IPS DF 6.9 (cell line): ENCODE measurements at regions not wholly inside any gene's neighbourhood (a gene's known extent, or its start where the extent isn't known, plus 50 kb on each side); places are given as distances from the start of the nearest gene placed in this dataset.

ENCODE experiments used
- DNase-seq: peaks from one replicate; pipeline ENCODE4 v3.0.0-alpha.2; 2013; ENCODE audit warnings: low read depth, low spot score
- H3K27ac ChIP-seq: one replicate; pipeline ENCODE4 v1.5.1; 2013; ENCODE audit warnings: low read length, control low read depth
- H3K27me3 ChIP-seq: 2 replicates; pipeline ENCODE4 v1.6.1; 2013; ENCODE audit warnings: mild to moderate bottlenecking, low read length; ENCODE audit not compliant: control insufficient read depth, insufficient read depth
- H3K36me3 ChIP-seq: 2 replicates; pipeline ENCODE4 v1.6.1; 2013; ENCODE audit warnings: low read length; ENCODE audit not compliant: control insufficient read depth, insufficient read depth
- H3K4me1 ChIP-seq: 2 replicates; pipeline ENCODE4 v1.6.1; 2013; ENCODE audit warnings: low read length; ENCODE audit not compliant: control insufficient read depth, insufficient read depth
- H3K4me3 ChIP-seq: 2 replicates; pipeline ENCODE4 v1.5.1; 2013; ENCODE audit warnings: mild to moderate bottlenecking, low read length
- H3K9me3 ChIP-seq: 2 replicates; pipeline ENCODE4 v1.6.1; 2013; ENCODE audit warnings: low read length, inconsistent platforms; ENCODE audit not compliant: control insufficient read depth, insufficient read depth
- whole genome bisulfite sequencing: extraction: QIAGEN DNeasy Blood & Tissue Kit; methylation state at CpG from one replicate; pipeline ENCODE4 v1.1.7; 2013; ENCODE audit warnings: mixed read lengths, missing lambda C conversion rate; ENCODE audit not compliant: insufficient read length, insufficient coverage; 5-methylcytosine and 5-hydroxymethylcytosine counted together

DNA sequence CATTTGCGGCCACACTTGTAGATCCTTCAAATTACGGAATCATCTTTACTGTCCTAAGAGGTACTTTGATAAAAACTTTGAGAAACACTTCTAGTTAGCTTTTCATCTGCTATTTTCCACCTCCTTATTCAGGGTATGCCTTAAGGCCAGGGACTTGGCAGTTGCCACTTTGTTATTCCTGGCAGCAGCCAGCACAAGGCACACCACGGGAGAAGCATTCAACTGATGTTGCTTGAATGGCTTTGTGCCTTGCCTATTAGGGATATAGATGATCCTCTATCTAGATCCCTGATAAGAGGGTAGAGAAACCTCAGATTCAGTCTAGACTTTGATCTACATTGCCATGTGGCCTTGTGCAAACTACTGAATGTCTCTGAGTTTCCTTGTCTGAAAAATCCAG is 70.3 kb upstream of the EPHA4 start:
- H3K27ac ChIP-seq: no peak overlapping the region
- no peaks in the 10 kb centered on the region for H3K36me3 ChIP-seq
- no peak for DNase-seq
- no peaks in the 10 kb centered on the region for H3K27me3 ChIP-seq
- no CpG with 5 or more reads among the region's 3 CpGs for WGBS
- no peaks in the 10 kb centered on the region for H3K4me1 ChIP-seq
- H3K9me3 ChIP-seq: no peaks in the 10 kb centered on the region
- no peak overlapping the region for H3K4me3 ChIP-seq

DNA sequence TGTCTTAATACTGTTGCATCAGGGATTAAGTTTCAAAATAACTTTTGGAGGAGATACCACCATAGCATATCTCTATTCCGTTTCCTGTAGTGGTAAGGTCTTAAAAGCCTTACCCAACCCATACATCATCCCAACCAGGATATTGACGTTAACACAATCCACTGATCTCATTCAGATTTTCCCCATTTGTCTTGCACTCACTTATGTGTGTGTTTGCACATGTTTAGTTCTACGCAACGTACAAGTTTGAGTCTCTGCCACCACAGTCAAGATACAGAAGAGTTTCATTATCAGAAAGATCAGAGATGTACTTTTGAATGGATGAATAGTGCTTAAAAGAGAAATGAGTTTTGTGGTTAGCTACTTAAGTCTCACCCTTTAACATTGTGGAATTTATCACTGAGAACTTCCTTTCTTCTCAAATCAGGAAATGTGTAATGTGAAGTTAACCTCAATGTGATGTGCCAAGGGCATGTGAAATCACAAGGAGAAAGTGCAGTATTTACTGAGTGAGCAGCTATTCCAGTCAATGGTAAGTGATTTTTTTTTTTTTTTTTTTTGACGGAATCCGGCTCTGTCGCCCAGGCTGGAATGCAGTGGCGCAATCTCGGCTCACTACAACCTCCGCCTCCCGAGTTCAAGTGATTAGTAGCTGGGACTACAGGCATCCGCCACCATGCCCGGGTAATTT is 69.2 kb upstream of the EPHA4 start:
- Histone ChIP-seq H3K4me3 (no peak overlapping the region), H3K27me3 (no peaks in the 10 kb centered on the region), H3K36me3 (no peaks in the 10 kb centered on the region), H3K9me3 (no peaks in the 10 kb centered on the region), H3K27ac (no peak overlapping the region), H3K4me1 (no peaks in the 10 kb centered on the region)
- WGBS: no CpG with 5 or more reads among the region's 13 CpGs
- no peak for DNase-seq

DNA sequence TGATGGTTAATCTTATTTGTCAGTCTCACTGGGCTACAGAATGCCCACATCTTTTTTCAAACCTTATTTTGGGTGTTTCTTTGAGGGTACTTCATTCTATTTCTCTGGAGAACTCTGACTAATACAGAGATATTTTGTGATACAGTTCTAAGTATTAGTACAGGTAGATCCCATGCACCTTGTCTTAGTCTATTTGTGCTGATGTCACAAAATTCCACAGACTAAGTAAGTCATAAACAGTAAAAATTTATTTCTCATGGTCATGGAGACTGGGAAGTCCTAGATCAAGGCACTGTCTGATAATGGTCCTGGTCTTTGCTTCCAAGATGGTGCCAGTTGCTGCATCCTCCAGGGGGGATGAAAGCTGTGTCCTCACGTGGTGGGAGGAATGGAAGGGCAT is 68.6 kb upstream of the EPHA4 start:
- no peak for DNase-seq
- Histone ChIP-seq H3K4me1 (no peaks in the 10 kb centered on the region), H3K27me3 (no peaks in the 10 kb centered on the region), H3K9me3 (no peaks in the 10 kb centered on the region), H3K36me3 (no peaks in the 10 kb centered on the region), H3K4me3 (no peak overlapping the region), H3K27ac (no peak overlapping the region)
- no CpG with 5 or more reads among the region's 1 CpG for WGBS

DNA sequence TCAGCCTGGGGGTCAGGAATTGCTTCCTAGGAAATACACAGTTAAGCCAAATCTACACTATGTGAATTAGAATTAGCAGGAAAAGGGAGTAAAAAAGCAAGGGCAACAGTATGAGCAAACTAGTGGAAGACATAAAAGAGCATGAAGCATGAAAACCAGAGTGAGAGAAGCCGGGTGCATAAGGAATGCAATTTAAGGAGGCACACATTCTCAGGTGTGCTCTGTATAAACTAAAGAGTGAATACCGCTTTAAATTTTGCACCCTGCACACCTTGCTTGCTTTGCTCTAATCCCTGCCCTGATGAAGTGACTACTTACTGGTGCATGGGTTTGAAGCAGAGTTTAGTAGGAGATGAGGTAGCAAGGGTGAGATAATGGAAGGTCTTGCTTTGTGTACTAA is 65.7 kb upstream of the EPHA4 start:
- DNase-seq: no peak
- no peak overlapping the region for H3K4me3 ChIP-seq
- no CpG with 5 or more reads among the region's 2 CpGs for WGBS
- no peaks in the 10 kb centered on the region for H3K36me3 ChIP-seq
- H3K27me3 ChIP-seq: no peaks in the 10 kb centered on the region
- H3K4me1 ChIP-seq: no peaks in the 10 kb centered on the region
- no peak overlapping the region for H3K27ac ChIP-seq
- H3K9me3 ChIP-seq: no peaks in the 10 kb centered on the region

DNA sequence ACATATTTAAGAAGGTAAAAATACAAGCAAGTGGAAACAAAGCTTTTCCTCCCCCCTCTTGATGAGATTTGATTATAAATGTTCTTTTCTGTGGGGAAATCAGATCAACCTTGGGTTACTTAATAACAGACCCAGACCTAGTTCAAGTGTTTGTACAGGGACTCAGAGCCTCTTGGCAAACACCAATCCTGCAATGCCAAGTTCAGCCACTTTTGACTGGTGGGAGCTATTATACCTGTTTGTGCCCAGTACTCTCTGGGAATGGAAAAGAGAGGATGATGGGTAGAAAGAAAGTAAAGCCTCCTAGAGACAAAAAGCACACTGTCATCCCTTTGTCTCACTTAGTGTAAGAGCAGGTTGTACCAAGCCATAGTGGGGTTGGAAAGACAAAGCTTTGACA is 63.8 kb upstream of the EPHA4 start:
- Histone ChIP-seq H3K9me3 (no peaks in the 10 kb centered on the region), H3K4me3 (no peak overlapping the region), H3K36me3 (no peaks in the 10 kb centered on the region), H3K27ac (no peak overlapping the region), H3K4me1 (no peaks in the 10 kb centered on the region), H3K27me3 (no peaks in the 10 kb centered on the region)
- no peak for DNase-seq

DNA sequence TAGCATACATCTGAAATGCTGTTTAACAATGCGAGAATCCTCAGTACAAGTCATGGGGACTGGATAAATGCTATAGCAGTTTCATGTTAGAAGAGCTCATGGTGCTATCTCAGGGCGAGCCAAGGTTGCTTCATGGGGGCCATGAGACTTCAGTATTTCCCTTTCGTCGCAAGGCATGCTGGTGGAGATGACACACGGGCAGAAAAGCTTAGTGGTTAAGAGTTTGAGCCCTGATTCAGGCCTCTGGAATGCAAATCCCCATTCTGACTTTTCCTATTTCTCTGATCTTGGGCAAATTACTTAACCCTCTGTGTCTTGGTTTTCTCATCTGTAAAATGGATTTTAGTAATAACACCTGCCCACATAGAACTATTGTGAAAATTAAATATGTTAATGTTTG is 57.4 kb upstream of the EPHA4 start:
- Histone ChIP-seq H3K4me3 (no peak overlapping the region), H3K27ac (no peak overlapping the region), H3K27me3 (no peaks in the 10 kb centered on the region), H3K4me1 (no peaks in the 10 kb centered on the region), H3K36me3 (no peaks in the 10 kb centered on the region), H3K9me3 (no peaks in the 10 kb centered on the region)
- WGBS: no CpG with 5 or more reads among the region's 5 CpGs
- DNase-seq: no peak

DNA sequence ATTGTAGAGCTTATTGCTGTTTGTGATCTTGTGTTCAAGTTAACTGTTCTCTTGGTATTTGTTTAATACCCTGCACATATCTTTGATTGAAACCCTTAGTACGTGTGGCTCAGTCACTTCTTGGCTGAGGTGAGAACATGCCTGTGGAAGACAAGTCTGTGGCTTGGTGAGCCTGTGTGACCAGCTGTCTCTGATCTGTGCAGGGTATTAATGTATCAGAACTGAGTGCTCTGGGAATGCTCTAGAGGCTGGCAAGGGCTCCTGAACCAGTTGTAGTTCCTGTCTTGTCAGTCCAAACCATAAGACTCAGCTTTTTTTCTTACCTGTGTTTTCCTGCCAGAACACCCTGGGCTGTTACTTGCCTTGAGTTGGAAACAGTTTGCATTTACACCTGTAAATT is 52.4 kb upstream of the EPHA4 start:
- WGBS: no CpG with 5 or more reads among the region's 1 CpG
- DNase-seq: no peak
- H3K4me1 ChIP-seq: no peaks in the 10 kb centered on the region
- H3K36me3 ChIP-seq: no peaks in the 10 kb centered on the region
- no peak overlapping the region for H3K4me3 ChIP-seq
- H3K9me3 ChIP-seq: no peaks in the 10 kb centered on the region
- H3K27ac ChIP-seq: no peak overlapping the region
- H3K27me3 ChIP-seq: no peaks in the 10 kb centered on the region
